HUES48 (cell line): ENCODE measurements at regions not wholly inside any gene's neighbourhood (a gene's known extent, or its start where the extent isn't known, plus 50 kb on each side); places are given as distances from the start of the nearest gene placed in this dataset.
"Not testable (repeated sequence)": the region's sequence is repeated elsewhere in the genome, so short reads cannot be mapped to it uniquely, and the experiment has no call there.

ENCODE experiments used
- H3K27ac ChIP-seq: one replicate; pipeline ENCODE4 v1.7.0; 2013; ENCODE audit warnings: low read depth, low read length, inconsistent platforms
- H3K27me3 ChIP-seq: 2 replicates; pipeline ENCODE4 v1.6.1; 2013; ENCODE audit warnings: mild to moderate bottlenecking, low read length; ENCODE audit not compliant: control insufficient read depth, insufficient read depth
- H3K36me3 ChIP-seq: 2 replicates; pipeline ENCODE4 v1.6.1; 2013; ENCODE audit warnings: low read length; ENCODE audit not compliant: control insufficient read depth, insufficient read depth
- H3K4me1 ChIP-seq: 2 replicates; pipeline ENCODE4 v1.6.1; 2013; ENCODE audit warnings: mild to moderate bottlenecking, low read length; ENCODE audit not compliant: control insufficient read depth, insufficient read depth
- H3K4me3 ChIP-seq: 2 replicates; pipeline ENCODE4 v1.5.1; 2013; ENCODE audit warnings: mild to moderate bottlenecking, low read depth, low read length
- H3K9ac ChIP-seq: 2 replicates; pipeline ENCODE4 v1.6.1; 2013; ENCODE audit warnings: mild to moderate bottlenecking, low read depth, low read length, moderate library complexity
- H3K9me3 ChIP-seq: 2 replicates; pipeline ENCODE4 v1.6.1; 2013; ENCODE audit warnings: low read length; ENCODE audit not compliant: control insufficient read depth, insufficient read depth

GRCh38 chr11:81218440-81218839 lies 1515.2 kb downstream of the FAM181B start:
- no peaks in the 10 kb centered on the region for H3K4me1 ChIP-seq
- no peaks in the 10 kb centered on the region for H3K36me3 ChIP-seq
- no peaks in the 10 kb centered on the region for H3K27me3 ChIP-seq
- H3K27ac ChIP-seq: no peak overlapping the region
- peaks cover 13% of the 10 kb centered on the region for H3K9me3 ChIP-seq
- no peak overlapping the region for H3K9ac ChIP-seq
- H3K4me3 ChIP-seq: no peak overlapping the region

- H3K4me1 ChIP-seq: no peaks in the 10 kb centered on the region
- no peaks in the 10 kb centered on the region for H3K27me3 ChIP-seq
- H3K9me3 ChIP-seq: peaks cover 17% of the 10 kb centered on the region
- no peak overlapping the region for H3K27ac ChIP-seq
- no peaks in the 10 kb centered on the region for H3K36me3 ChIP-seq
- no peak overlapping the region for H3K4me3 ChIP-seq
- H3K9ac ChIP-seq: no peak overlapping the region
Observed at GRCh38 chr11:81211050-81211449, 1522.6 kb downstream of the FAM181B start.

GRCh38 chr11:81207421-81208054 lies 1526.1 kb downstream of the FAM181B start:
- no peaks in the 10 kb centered on the region for H3K4me1 ChIP-seq
- H3K9me3 ChIP-seq: no peaks in the 10 kb centered on the region
- H3K36me3 ChIP-seq: no peaks in the 10 kb centered on the region
- no peak overlapping the region for H3K27ac ChIP-seq
- H3K27me3 ChIP-seq: no peaks in the 10 kb centered on the region
- no peak overlapping the region for H3K4me3 ChIP-seq
- H3K9ac ChIP-seq: no peak overlapping the region

- Histone ChIP-seq H3K4me3 (no peak overlapping the region), H3K4me1 (no peaks in the 10 kb centered on the region), H3K9me3 (peaks cover 8% of the 10 kb centered on the region), H3K27ac (no peak overlapping the region), H3K36me3 (no peaks in the 10 kb centered on the region), H3K27me3 (no peaks in the 10 kb centered on the region), H3K9ac (no peak overlapping the region)
Observed at GRCh38 chr11:81203876-81204275, 1529.8 kb downstream of the FAM181B start.

- no peaks in the 10 kb centered on the region for H3K36me3 ChIP-seq
- H3K9me3 ChIP-seq: peaks cover 8% of the 10 kb centered on the region
- H3K9ac ChIP-seq: no peak overlapping the region
- H3K4me1 ChIP-seq: no peaks in the 10 kb centered on the region
- H3K27ac ChIP-seq: no peak overlapping the region
- H3K4me3 ChIP-seq: no peak overlapping the region
- H3K27me3 ChIP-seq: no peaks in the 10 kb centered on the region
Observed at GRCh38 chr11:81197396-81197795, 1536.3 kb downstream of the FAM181B start.

GRCh38 chr11:81192516-81192915 lies 1541.1 kb downstream of the FAM181B start:
- Histone ChIP-seq H3K9ac (no peak overlapping the region), H3K27ac (no peak overlapping the region), H3K4me1 (no peaks in the 10 kb centered on the region), H3K4me3 (no peak overlapping the region), H3K9me3 (peaks cover 5% of the 10 kb centered on the region; the same call in 1 of the 2 replicates), H3K36me3 (no peaks in the 10 kb centered on the region), H3K27me3 (no peaks in the 10 kb centered on the region)

- no peak overlapping the region for H3K4me3 ChIP-seq
- H3K9ac ChIP-seq: no peak overlapping the region
- peaks cover 11% of the 10 kb centered on the region; the same call in 1 of the 2 replicates for H3K9me3 ChIP-seq
- no peaks in the 10 kb centered on the region for H3K27me3 ChIP-seq
- no peaks in the 10 kb centered on the region for H3K4me1 ChIP-seq
- no peak overlapping the region for H3K27ac ChIP-seq
- no peaks in the 10 kb centered on the region for H3K36me3 ChIP-seq
Observed at GRCh38 chr11:81190546-81190945, 1543.1 kb downstream of the FAM181B start.

- H3K9ac ChIP-seq, H3K4me1 ChIP-seq, H3K27ac ChIP-seq, H3K27me3 ChIP-seq, H3K36me3 ChIP-seq, H3K4me3 ChIP-seq: not testable (repeated sequence)
- H3K9me3 ChIP-seq: peaks cover 11% of the 10 kb centered on the region; the same call in 1 of the 2 replicates
Observed at GRCh38 chr11:81187033-81187432, 1546.6 kb downstream of the FAM181B start.

GRCh38 chr11:81174646-81175330 lies 1558.9 kb downstream of the FAM181B start:
- H3K36me3 ChIP-seq: no peaks in the 10 kb centered on the region
- H3K9me3 ChIP-seq: no peaks in the 10 kb centered on the region
- H3K9ac ChIP-seq: no peak overlapping the region
- no peaks in the 10 kb centered on the region for H3K27me3 ChIP-seq
- H3K4me3 ChIP-seq: no peak overlapping the region
- no peak overlapping the region for H3K27ac ChIP-seq
- no peaks in the 10 kb centered on the region for H3K4me1 ChIP-seq

GRCh38 chr11:81165164-81165563 lies 1568.5 kb downstream of the FAM181B start:
- Histone ChIP-seq H3K9me3 (no peaks in the 10 kb centered on the region), H3K4me3 (no peak overlapping the region), H3K4me1 (no peaks in the 10 kb centered on the region), H3K36me3 (no peaks in the 10 kb centered on the region), H3K27ac (no peak overlapping the region), H3K27me3 (no peaks in the 10 kb centered on the region), H3K9ac (no peak overlapping the region)

- Histone ChIP-seq H3K27ac (no peak overlapping the region), H3K36me3 (no peaks in the 10 kb centered on the region), H3K4me3 (no peak overlapping the region), H3K9ac (no peak overlapping the region), H3K27me3 (no peaks in the 10 kb centered on the region), H3K9me3 (no peaks in the 10 kb centered on the region), H3K4me1 (no peaks in the 10 kb centered on the region)
Observed at GRCh38 chr11:81159900-81160299, 1573.8 kb downstream of the FAM181B start.
